ENCODE measurements at regions not wholly inside any gene's neighbourhood (a gene's known extent, or its start where the extent isn't known, plus 50 kb on each side); places are given as distances from the start of the nearest gene placed in this dataset.

DNA sequence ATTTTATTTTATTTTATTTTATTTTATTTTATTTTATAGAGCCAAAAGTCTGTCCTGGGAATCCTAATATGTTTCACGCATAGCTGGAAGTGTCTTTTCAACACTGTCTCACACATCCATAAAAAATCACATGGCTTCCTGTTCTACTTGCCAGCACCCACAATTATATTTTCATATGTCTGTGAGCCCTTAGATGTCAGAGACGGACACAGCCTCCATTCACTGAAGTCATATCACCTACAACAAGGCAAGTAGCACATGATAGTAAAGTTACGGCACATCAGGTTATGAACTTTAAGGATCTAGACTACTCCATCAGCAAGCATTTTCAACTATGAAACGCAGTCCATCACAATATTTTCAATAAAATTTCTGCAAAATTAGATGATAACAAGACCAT, 168.4 kb downstream of the ZIC4 start:
- TF ChIP-seq, protein P1, sequence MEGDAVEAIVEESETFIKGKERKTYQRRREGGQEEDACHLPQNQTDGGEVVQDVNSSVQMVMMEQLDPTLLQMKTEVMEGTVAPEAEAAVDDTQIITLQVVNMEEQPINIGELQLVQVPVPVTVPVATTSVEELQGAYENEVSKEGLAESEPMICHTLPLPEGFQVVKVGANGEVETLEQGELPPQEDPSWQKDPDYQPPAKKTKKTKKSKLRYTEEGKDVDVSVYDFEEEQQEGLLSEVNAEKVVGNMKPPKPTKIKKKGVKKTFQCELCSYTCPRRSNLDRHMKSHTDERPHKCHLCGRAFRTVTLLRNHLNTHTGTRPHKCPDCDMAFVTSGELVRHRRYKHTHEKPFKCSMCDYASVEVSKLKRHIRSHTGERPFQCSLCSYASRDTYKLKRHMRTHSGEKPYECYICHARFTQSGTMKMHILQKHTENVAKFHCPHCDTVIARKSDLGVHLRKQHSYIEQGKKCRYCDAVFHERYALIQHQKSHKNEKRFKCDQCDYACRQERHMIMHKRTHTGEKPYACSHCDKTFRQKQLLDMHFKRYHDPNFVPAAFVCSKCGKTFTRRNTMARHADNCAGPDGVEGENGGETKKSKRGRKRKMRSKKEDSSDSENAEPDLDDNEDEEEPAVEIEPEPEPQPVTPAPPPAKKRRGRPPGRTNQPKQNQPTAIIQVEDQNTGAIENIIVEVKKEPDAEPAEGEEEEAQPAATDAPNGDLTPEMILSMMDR (IDR thresholded peaks at IDR 0.05 in 2 of 3, conservative IDR thresholded peaks at IDR 0.05 in 1 of 3; ENCODE audit: borderline replicate concordance in 1 of 3, insufficient read depth in 1 of 3, low read depth in 2 of 3, low read length in 2 of 3): no peak
- no peak for TF ChIP-seq POLR2A (IDR thresholded peaks at IDR 0.05; ENCODE audit: borderline replicate concordance, extremely low read depth, insufficient read depth, insufficient read length)
- TF ChIP-seq, protein P2, sequence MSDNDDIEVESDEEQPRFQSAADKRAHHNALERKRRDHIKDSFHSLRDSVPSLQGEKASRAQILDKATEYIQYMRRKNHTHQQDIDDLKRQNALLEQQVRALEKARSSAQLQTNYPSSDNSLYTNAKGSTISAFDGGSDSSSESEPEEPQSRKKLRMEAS (IDR thresholded peaks at IDR 0.05): no peak
- no peak for TF ChIP-seq POLR2AphosphoS5 (IDR thresholded peaks at IDR 0.05; ENCODE audit: low read depth, low read length)
- TF ChIP-seq ELF1 (IDR thresholded peaks at IDR 0.05; ENCODE audit: borderline replicate concordance, low read depth): no peak
- no peak for TF ChIP-seq ZFX (IDR thresholded peaks at IDR 0.05)
- no peak for TF ChIP-seq REST (IDR thresholded peaks at IDR 0.05; ENCODE audit: low read depth)
- no peak for TF ChIP-seq EGR1 (IDR thresholded peaks at IDR 0.05; ENCODE audit: low read depth)
- TF ChIP-seq YY1 (IDR thresholded peaks at IDR 0.05; ENCODE audit: extremely low read depth, insufficient replicate concordance, low read depth, low read length): no peak
